Muscle of back (tissue), 3 donors: ENCODE measurements at regions not wholly inside any gene's neighbourhood (a gene's known extent, or its start where the extent isn't known, plus 50 kb on each side); places are given as distances from the start of the nearest gene placed in this dataset.
"Not testable (repeated sequence)": the region's sequence is repeated elsewhere in the genome, so short reads cannot be mapped to it uniquely, and the experiment has no call there.

ENCODE experiments used
- DNase-seq, 3 donors: peaks; one replicate each; pipeline versions ENCODE4 v3.0.0 to v3.0.0-alpha.2; 2013

DNA sequence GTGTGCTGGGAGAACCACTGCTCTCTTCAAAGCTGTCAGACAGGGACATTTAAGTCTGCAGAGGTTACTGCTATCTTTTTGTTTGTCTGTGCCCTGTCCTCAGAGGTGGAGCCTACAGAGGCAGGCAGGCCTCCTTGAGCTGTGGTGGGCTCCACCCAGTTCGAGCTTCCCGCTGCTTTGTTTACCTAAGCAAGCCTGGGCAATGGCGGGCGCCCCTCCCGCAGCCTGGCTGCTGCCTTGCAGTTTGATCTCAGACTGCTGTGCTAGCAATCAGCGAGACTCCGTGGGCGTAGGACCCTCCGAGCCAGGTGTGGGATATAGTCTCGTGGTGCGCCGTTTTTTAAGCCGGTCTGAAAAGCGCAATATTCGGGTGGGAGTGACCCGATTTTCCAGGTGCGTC lies 164.0 kb downstream of the HRH4 start:
- DNase-seq, result not testable (repeated sequence)

DNA sequence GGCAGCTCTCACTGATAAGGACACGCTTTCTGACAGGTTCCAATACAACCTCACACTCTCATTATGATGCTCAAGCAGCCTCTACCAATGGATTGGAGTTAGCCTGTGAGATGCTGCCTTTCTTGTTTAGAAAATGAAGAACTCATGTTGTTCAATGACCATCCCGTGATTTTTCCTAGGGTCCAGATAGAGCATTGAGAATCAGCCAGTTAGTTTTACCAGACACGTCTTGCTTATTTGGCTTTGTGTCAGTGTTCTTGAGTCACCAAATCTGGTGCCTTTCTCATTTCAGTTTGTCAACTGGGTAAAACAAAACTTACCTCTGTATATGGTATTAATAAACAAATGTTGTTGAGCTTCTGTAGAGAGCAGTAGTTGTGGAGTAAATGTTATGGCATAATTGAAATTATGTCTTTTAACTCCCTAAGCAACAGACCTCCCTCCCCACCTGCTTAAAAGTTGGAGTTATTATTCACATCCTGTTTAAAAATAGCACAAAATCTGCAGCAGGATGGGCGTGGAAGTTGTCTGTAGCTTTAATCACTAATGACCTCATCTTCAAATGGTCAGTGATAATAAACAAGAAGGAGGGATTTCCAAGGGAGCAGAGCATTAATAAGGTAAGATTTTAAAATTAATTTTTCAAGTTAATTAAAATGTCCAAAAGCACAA lies 167.3 kb downstream of the HRH4 start:
- DNase-seq, result no peak

DNA sequence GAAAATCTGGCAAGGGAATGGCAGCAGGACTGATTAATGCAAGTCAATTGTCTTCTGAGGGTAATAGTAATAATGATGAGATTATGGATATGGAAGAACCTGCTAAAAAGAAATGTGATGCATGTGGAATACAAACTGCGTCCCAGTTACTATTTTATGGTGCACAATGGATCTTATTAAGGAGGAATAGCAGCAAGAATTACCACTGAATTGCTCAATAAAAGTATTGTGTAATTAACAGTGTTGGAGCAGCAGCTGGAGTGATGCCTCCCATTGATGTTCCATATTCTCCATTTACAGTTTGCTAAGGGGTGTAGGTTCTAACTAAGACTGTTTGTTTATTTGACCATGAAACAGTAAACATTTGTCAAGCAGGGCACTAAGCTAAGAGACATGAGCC lies 167.9 kb downstream of the HRH4 start:
- no peak for DNase-seq

- DNase-seq, result no peak
Observed at GRCh38 chr18:24629921-24630320, 169.5 kb downstream of the HRH4 start.

- peak in 1 of 3 donors; percentile 23 for DNase-seq
Observed at GRCh38 chr18:24630346-24630880, 170.0 kb downstream of the HRH4 start.

GRCh38 chr18:24631243-24632025 lies 171.0 kb downstream of the HRH4 start:
- DNase-seq, result no peak

GRCh38 chr18:24632158-24632988 lies 171.9 kb downstream of the HRH4 start:
- DNase-seq, result no peak

DNA sequence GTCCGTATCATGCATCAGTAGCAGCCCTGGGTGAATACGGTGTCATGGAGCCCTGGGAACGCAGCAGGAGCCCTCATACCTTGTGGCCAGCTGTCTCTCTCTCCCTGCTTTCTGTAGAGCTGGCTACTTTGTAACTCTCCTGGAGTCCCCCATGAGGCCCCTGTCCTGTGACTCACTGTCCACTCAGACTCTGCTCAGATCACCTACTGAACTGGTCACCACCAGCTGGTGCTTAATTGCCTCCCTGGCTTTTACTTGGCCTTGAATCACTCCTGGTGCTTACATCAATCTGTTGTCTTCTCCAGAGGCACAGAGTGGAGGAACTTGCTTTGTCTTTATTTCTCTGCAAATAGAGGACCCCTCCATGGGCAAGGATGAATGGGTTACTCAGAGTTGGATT lies 172.7 kb downstream of the HRH4 start:
- DNase-seq, result no peak

DNA sequence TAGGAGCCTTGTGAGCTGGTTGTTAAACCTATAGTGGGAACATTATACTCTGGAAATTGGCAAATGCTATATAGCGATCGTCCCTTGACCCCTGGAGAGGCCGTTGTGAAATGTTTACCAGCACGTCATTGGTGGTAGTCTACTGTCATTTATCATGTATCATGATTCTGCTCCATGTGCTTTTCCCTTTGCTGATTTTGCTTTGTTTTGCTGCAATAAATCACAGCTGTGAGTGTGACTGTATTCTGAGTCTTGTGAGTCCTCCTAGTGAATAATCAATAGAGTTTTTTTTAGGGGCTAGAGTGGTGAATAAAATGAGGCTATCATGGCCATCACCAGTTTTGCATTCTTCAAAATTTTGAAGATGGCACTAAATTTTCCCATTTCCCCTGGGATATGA lies 189.1 kb downstream of the HRH4 start:
- no peak for DNase-seq

- DNase-seq, result no peak
Observed at GRCh38 chr18:24651434-24651833, 191.0 kb downstream of the HRH4 start.

DNA sequence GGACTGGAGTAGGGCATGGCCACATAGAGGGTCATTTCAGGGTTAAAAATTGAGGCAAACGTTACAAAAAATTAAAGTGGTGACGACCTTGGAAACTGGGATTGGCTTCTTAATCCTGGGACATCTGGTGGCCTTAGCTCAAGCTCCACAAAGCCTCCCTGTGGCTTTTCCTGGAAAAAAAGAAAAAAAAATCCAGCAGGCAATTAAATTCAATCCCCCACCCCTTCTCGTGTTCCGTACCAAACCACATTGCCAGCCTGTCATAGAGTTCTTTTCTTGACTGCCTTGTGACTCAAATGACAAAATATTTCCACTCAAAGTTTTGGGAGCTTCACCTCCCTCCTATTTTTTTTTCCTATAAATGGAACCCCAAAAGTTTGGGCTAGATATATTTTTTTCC lies 195.6 kb downstream of the HRH4 start:
- DNase-seq, result peak in 1 of 3 donors; percentile 58

- peak in 1 of 3 donors; percentile 39 for DNase-seq
Observed at GRCh38 chr18:24656551-24657443, 196.4 kb downstream of the HRH4 start.

DNA sequence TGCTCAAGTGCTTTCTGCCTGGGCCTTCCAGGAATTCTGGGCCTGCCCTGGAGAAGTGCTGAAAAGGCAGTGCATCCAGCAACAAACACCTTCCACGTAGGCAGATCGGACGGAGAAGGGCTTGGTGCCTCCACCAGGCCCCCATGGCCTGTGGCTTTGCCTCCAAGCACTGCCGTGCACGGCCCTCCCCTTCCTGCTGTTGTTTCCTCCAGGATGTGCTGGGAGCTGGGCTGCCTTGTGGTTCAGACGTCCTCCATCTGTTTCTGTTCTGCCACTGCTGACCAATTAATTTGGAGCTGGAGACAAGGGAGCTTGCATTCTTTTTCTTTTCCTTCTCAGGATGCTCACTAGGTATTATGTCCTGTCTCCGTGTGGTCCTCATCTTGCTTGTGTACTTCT lies 197.0 kb downstream of the HRH4 start:
- peak in 1 of 3 donors; percentile 28 for DNase-seq

DNA sequence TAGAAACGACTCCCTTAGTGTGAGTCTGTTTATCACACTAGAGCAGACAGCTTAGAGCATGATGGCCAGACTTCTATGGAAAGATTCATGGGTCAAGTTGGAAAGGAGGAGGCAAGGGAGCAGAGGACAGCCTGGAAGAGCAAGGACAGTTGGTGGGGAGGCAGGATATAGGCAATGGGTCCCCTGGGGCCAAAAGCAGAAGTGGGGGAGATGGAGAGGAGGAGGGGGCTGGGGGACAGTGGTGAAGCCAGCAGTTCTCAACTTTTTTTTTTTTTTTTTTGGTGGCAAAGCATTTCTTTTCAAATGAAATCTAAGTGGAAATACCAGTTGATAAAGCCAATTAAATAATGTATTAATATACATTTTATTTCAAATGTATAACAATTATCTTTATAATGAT lies 197.9 kb downstream of the HRH4 start:
- no peak for DNase-seq

- peak; percentile 44 to 88 (median 79) for DNase-seq
Observed at GRCh38 chr18:24659827-24660720, 199.6 kb downstream of the HRH4 start.

DNA sequence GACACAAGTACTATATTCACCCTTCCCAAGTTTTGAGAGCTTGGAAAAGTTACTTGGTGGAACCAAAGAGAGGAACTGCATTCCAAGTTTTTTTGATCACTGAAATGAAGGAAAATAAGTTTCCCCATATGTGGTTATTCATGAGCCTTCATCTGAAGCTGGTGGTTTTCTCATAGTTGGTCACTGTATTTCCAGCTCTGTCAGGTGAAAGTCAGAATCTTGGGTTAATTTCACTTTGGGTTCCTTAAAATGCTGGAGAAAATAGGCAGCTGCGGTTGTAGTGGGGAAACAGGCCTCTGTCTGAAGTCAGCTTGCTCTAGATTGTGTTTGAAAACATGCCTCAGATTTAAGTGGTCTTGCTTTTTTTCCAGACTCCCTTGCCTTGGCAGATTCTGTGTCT lies 200.5 kb downstream of the HRH4 start:
- DNase-seq, result peak in 2 of 3 donors; percentile 37 to 69

DNA sequence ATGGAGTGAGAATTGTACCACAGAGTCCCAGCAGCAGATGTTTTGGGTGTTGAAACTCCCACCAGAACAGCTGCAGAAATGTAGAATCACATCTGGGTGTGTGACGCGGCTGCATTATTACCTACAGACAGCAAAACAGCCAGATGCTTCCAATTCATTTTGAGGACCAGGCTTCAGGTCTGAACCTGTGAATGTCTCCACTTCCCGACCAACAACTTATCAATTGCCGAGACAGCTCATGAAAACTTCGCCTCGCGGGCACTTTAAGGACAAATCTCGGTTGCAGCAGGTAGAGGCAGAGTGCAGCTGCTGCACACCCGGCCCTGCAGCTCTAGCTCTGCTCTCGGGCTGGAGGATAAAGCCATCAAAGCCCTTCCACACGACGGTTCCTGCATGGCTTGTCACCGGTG lies 202.0 kb downstream of the HRH4 start:
- DNase-seq, result peak; percentile 49 to 87 (median 63)

GRCh38 chr18:24663026-24663425 lies 202.6 kb downstream of the HRH4 start:
- DNase-seq, result no peak

- peak in 2 of 3 donors; percentile 50 to 72 for DNase-seq
Observed at GRCh38 chr18:24669015-24669414, 208.6 kb downstream of the HRH4 start.

GRCh38 chr18:24669502-24669901 lies 209.1 kb downstream of the HRH4 start:
- no peak for DNase-seq
